H9 (cell line): ENCODE measurements at regions not wholly inside any gene's neighbourhood (a gene's known extent, or its start where the extent isn't known, plus 50 kb on each side); places are given as distances from the start of the nearest gene placed in this dataset.

Experiments
- DNase-seq: peaks from one replicate; pipeline ENCODE4 v3.0.0-alpha.2; 2017
- H2AFZ ChIP-seq: one replicate; pipeline ENCODE4 v1.6.1; 2013; ENCODE audit warnings: mild to moderate bottlenecking, low read length, control low read depth, moderate library complexity
- H2AK5ac ChIP-seq: 2 replicates; pipeline ENCODE4 v1.6.1; 2013; ENCODE audit warnings: low read length, control low read depth, mixed read lengths; ENCODE audit not compliant: insufficient read length
- H2BK120ac ChIP-seq: one replicate; pipeline ENCODE4 v1.6.1; 2013; ENCODE audit warnings: low read depth, mild to moderate bottlenecking, low read length, control low read depth, inconsistent platforms; ENCODE audit not compliant: poor library complexity, severe bottlenecking
- H2BK12ac ChIP-seq: 2 replicates; pipeline ENCODE4 v1.6.1; 2013; ENCODE audit warnings: low read length, control low read depth, mixed read lengths, low read depth; ENCODE audit not compliant: insufficient read length
- H2BK15ac ChIP-seq: 2 replicates; pipeline ENCODE4 v1.6.1; 2013; ENCODE audit warnings: low read depth, low read length, control low read depth
- H2BK20ac ChIP-seq: one replicate; pipeline ENCODE4 v1.6.1; 2013; ENCODE audit warnings: low read depth, mild to moderate bottlenecking, low read length, control low read depth, inconsistent platforms; ENCODE audit not compliant: poor library complexity, severe bottlenecking
- H2BK5ac ChIP-seq: 2 replicates; pipeline ENCODE4 v1.6.1; 2013; ENCODE audit warnings: low read length, control low read depth, mixed read lengths; ENCODE audit not compliant: insufficient read length
- H3K14ac ChIP-seq: 2 replicates; pipeline ENCODE4 v1.6.1; 2013; ENCODE audit warnings: low read length, control low read depth; ENCODE audit not compliant: insufficient read depth
- H3K18ac ChIP-seq: 2 replicates; pipeline ENCODE4 v1.6.1; 2013; ENCODE audit warnings: low read depth, mild to moderate bottlenecking, mixed read lengths, low read length, control low read depth; ENCODE audit not compliant: insufficient read length
- H3K23ac ChIP-seq: 2 replicates; pipeline ENCODE4 v1.6.1; 2013; ENCODE audit warnings: low read length, control low read depth, mixed read lengths, low read depth; ENCODE audit not compliant: insufficient read length
- H3K23me2 ChIP-seq: 2 replicates; pipeline ENCODE4 v1.6.1; 2013; ENCODE audit warnings: low read depth, mild to moderate bottlenecking, mixed read lengths, low read length, control low read depth; ENCODE audit not compliant: insufficient read length, poor library complexity, severe bottlenecking
- H3K27ac ChIP-seq: 2 replicates; pipeline ENCODE4 v1.5.1; 2013; ENCODE audit warnings: low read length, control low read depth, mixed read lengths, low read depth; ENCODE audit not compliant: insufficient read length
- H3K27me3 ChIP-seq: 2 replicates; pipeline ENCODE4 v1.6.1; 2013; ENCODE audit warnings: low read length, control low read depth, inconsistent platforms; ENCODE audit not compliant: insufficient read depth
- H3K4ac ChIP-seq: 2 replicates; pipeline ENCODE4 v1.6.1; 2013; ENCODE audit warnings: low read depth, mild to moderate bottlenecking, control low read depth, inconsistent platforms, low read length, moderate library complexity
- H3K4me1 ChIP-seq: 2 replicates; pipeline ENCODE4 v1.6.1; 2013; ENCODE audit warnings: low read length, control low read depth, inconsistent platforms; ENCODE audit not compliant: insufficient read depth
- H3K4me2 ChIP-seq: 2 replicates; pipeline ENCODE4 v1.6.1; 2013; ENCODE audit warnings: low read length, control low read depth, mixed read lengths; ENCODE audit not compliant: insufficient read length, insufficient read depth
- H3K56ac ChIP-seq: 2 replicates; pipeline ENCODE4 v1.6.1; 2013; ENCODE audit warnings: low read depth, mild to moderate bottlenecking, mixed read lengths, low read length, control low read depth; ENCODE audit not compliant: insufficient read length
- H3K79me1 ChIP-seq: 2 replicates; pipeline ENCODE4 v1.6.1; 2013; ENCODE audit warnings: low read depth, mild to moderate bottlenecking, moderate library complexity, low read length, control low read depth, inconsistent platforms; ENCODE audit not compliant: insufficient read depth, poor library complexity, severe bottlenecking
- H3K79me2 ChIP-seq: 2 replicates; pipeline ENCODE4 v1.6.1; 2013; ENCODE audit warnings: low read length, control low read depth, inconsistent platforms; ENCODE audit not compliant: insufficient read depth
- H3K9ac ChIP-seq: 2 replicates; pipeline ENCODE4 v1.6.1; 2013; ENCODE audit warnings: low read length, control low read depth, mixed read lengths; ENCODE audit not compliant: insufficient read length; ENCODE audit errors: extremely low read depth
- H3K9me3 ChIP-seq: one replicate; pipeline ENCODE4 v1.6.1; 2013; ENCODE audit warnings: low read depth, low read length, inconsistent platforms; ENCODE audit not compliant: control insufficient read depth
- H3T11ph ChIP-seq: one replicate; pipeline ENCODE4 v1.6.1; 2013; ENCODE audit warnings: mild to moderate bottlenecking, low read length, control low read depth, inconsistent platforms
- H4K20me1 ChIP-seq: one replicate; pipeline ENCODE4 v1.6.1; 2013; ENCODE audit not compliant: control insufficient read depth, insufficient read length, insufficient read depth
- H4K5ac ChIP-seq: 2 replicates; pipeline ENCODE4 v1.6.1; 2013; ENCODE audit warnings: low read depth, mild to moderate bottlenecking, mixed read lengths, low read length, control low read depth; ENCODE audit not compliant: insufficient read length
- H4K8ac ChIP-seq: replicated peaks from 2 replicates; pipeline ENCODE4 v1.6.1; 2013; ENCODE audit warnings: low read length, control low read depth, mixed read lengths, low read depth; ENCODE audit not compliant: insufficient read length
- H4K91ac ChIP-seq: 2 replicates; pipeline ENCODE4 v1.6.1; 2013; ENCODE audit warnings: low read depth, mild to moderate bottlenecking, moderate library complexity, mixed read lengths, low read length, control low read depth; ENCODE audit not compliant: insufficient read length
- H3K27ac Mint-ChIP-seq, 3 experiments: 2 replicates in 2 of 3; 3 replicates in 1 of 3; pipeline ENCODE4 v1.8.0; 2020 to 2021; ENCODE audit warnings: mixed read lengths in 3 of 3, mild to moderate bottlenecking in 1 of 3, moderate library complexity in 1 of 3
- H3K27me3 Mint-ChIP-seq: 2 replicates; pipeline ENCODE4 v1.8.0; 2021; ENCODE audit warnings: low read depth, mild to moderate bottlenecking, moderate library complexity, mixed read lengths
- H3K36me3 Mint-ChIP-seq, 3 experiments: 2 replicates in 2 of 3; 3 replicates in 1 of 3; pipeline ENCODE4 v1.8.0; 2020 to 2021; ENCODE audit warnings: low read depth in 3 of 3, mixed read lengths in 3 of 3; ENCODE audit not compliant: insufficient read depth in 1 of 3
- H3K4me1 Mint-ChIP-seq, 2 experiments: 2 replicates each; pipeline ENCODE4 v1.8.0; 2020; ENCODE audit warnings: mixed read lengths in 2 of 2
- H3K4me3 Mint-ChIP-seq, 2 experiments: 2 replicates in 1 of 2; 3 replicates in 1 of 2; pipeline ENCODE4 v1.8.0; 2020 to 2021; ENCODE audit warnings: mild to moderate bottlenecking in 2 of 2, mixed read lengths in 2 of 2, moderate library complexity in 1 of 2
- H3K9me3 Mint-ChIP-seq, 2 experiments: 2 replicates in 1 of 2; 3 replicates in 1 of 2; pipeline ENCODE4 v1.8.0; 2020; ENCODE audit warnings: mild to moderate bottlenecking in 2 of 2, mixed read lengths in 2 of 2, moderate library complexity in 1 of 2
- WGBS: extraction: QIAGEN DNeasy Blood & Tissue Kit; methylation state at CpG from one replicate; pipeline ENCODE4 v1.1.7; 2013; ENCODE audit warnings: missing lambda C conversion rate, low lambda C conversion rate, mixed read lengths; ENCODE audit not compliant: insufficient read length; ENCODE audit errors: extremely low coverage; 5-methylcytosine and 5-hydroxymethylcytosine counted together
- TF ChIP-seq, protein P1 (sequence below): fragments of 200-600 bp; sonication (generic); conservative IDR thresholded peaks from 3 replicates; pipeline ENCODE4 v1.8.0; 2021; ENCODE audit warnings: antibody characterized with exemption, mild to moderate bottlenecking

GRCh38 chrX:10981506-10981905 lies 129.6 kb upstream of the HCCS start:
- no peak overlapping the region for H2BK12ac ChIP-seq
- no peak overlapping the region for H3K4ac ChIP-seq
- no peak overlapping the region for H2BK15ac ChIP-seq
- Mint-ChIP-seq H3K36me3 (no peaks in the 10 kb centered on the region; a peak in 1 of 7 replicates), H3K27ac (no peak overlapping the region), H3K27me3 (no peaks in the 10 kb centered on the region; the same call in 1 of the 2 replicates), H3K4me1 (no peaks in the 10 kb centered on the region), H3K4me3 (no peak overlapping the region), H3K9me3 (peaks cover 57 to 60% of the 10 kb centered on the region in 2 experiments)
- H2AK5ac ChIP-seq, result no peak overlapping the region
- no peak overlapping the region for H3K14ac ChIP-seq
- no peak overlapping the region for H3K9ac ChIP-seq
- H3T11ph ChIP-seq, result no peak overlapping the region
- H3K18ac ChIP-seq, result no peak overlapping the region
- H3K79me2 ChIP-seq, result no peaks in the 10 kb centered on the region
- H4K91ac ChIP-seq, result no peak overlapping the region
- no peaks in the 10 kb centered on the region for H3K4me1 ChIP-seq
- H4K8ac ChIP-seq, result no peak overlapping the region
- no peak for DNase-seq
- H2AFZ ChIP-seq, result no peak overlapping the region
- no peak overlapping the region for H3K4me2 ChIP-seq
- H2BK120ac ChIP-seq, result no peak overlapping the region
- H3K56ac ChIP-seq, result no peak overlapping the region
- TF ChIP-seq, protein P1, sequence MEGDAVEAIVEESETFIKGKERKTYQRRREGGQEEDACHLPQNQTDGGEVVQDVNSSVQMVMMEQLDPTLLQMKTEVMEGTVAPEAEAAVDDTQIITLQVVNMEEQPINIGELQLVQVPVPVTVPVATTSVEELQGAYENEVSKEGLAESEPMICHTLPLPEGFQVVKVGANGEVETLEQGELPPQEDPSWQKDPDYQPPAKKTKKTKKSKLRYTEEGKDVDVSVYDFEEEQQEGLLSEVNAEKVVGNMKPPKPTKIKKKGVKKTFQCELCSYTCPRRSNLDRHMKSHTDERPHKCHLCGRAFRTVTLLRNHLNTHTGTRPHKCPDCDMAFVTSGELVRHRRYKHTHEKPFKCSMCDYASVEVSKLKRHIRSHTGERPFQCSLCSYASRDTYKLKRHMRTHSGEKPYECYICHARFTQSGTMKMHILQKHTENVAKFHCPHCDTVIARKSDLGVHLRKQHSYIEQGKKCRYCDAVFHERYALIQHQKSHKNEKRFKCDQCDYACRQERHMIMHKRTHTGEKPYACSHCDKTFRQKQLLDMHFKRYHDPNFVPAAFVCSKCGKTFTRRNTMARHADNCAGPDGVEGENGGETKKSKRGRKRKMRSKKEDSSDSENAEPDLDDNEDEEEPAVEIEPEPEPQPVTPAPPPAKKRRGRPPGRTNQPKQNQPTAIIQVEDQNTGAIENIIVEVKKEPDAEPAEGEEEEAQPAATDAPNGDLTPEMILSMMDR, result no peak
- H4K20me1 ChIP-seq, result no peaks in the 10 kb centered on the region
- H3K23ac ChIP-seq, result no peak overlapping the region
- H4K5ac ChIP-seq, result no peak overlapping the region
- no peaks in the 10 kb centered on the region for H3K79me1 ChIP-seq
- no peaks in the 10 kb centered on the region for H3K23me2 ChIP-seq
- H3K27ac ChIP-seq, result no peak overlapping the region
- H2BK5ac ChIP-seq, result no peak overlapping the region
- WGBS, result no CpG with 5 or more reads among the region's 3 CpGs
- H3K9me3 ChIP-seq, result no peaks in the 10 kb centered on the region
- H2BK20ac ChIP-seq, result no peak overlapping the region
- H3K27me3 ChIP-seq, result no peaks in the 10 kb centered on the region
